ENCODE measurements at regions not wholly inside any gene's neighbourhood (a gene's known extent, or its start where the extent isn't known, plus 50 kb on each side); places are given as distances from the start of the nearest gene placed in this dataset. TPM values are rescaled to one million over a fixed set of nuclear protein-coding genes. Genes with fewer than 3 reads are reported as not detected.

Small RNA genes in the stretch of these regions (microRNA-seq; reads per million reads assigned to microRNA genes)
- gene AC026784.1 (ENCODE audit: insufficient read depth, insufficient read length) (not detected), gene RF00019 (ENCODE audit: insufficient read depth, insufficient read length) (not detected), gene RF00561 (ENCODE audit: insufficient read depth, insufficient read length) (not detected)

Small RNA genes in the stretch of these regions (small RNA-seq; reads per million reads assigned to genes)
- gene AC026784.1 (0 reads per million in 5 experiments), gene RF00019 (0 reads per million in 5 experiments), gene RF00561 (0 reads per million in 5 experiments)

All from IMR-90 (cell line).